Caco-2 (cell line): ENCODE measurements at regions not wholly inside any gene's neighbourhood (a gene's known extent, or its start where the extent isn't known, plus 50 kb on each side); places are given as distances from the start of the nearest gene placed in this dataset.

Experiments
- BruUV-seq: library from RNA; stranded (reverse); fragments of 400-500 nt; replicated peaks from 2 replicates; lab custom pipeline; 2021; lab: Mats Ljungman, UMichigan
- CTCF ChIA-PET: fragments of 300-600 bp; sonication (Branson Sonifier 250); formaldehyde crosslinking; loops from one replicate; lab custom pipeline; 2022; ENCODE audit warnings: antibody characterized with exemption; lab: Charles Lee
- POLR2A ChIA-PET: fragments of 300-600 bp; sonication (Branson Sonifier 250); formaldehyde crosslinking; loops from one replicate; lab custom pipeline; 2022; ENCODE audit warnings: antibody characterized with exemption; lab: Charles Lee
- DNase-seq, 2 experiments: peaks; one replicate each; pipeline versions ENCODE4 v3.0.0 to v3.0.0-alpha.2; 2020 to 2022
- H3K27me3 ChIP-seq: replicated peaks from 2 replicates; pipeline ENCODE4 v1.6.0; 2011; ENCODE audit warnings: low read length; ENCODE audit not compliant: control insufficient read depth, insufficient read depth
- H3K36me3 ChIP-seq: 2 replicates; pipeline ENCODE4 v1.5.1; 2011; ENCODE audit warnings: low read length; ENCODE audit not compliant: control insufficient read depth, insufficient read depth
- H3K4me1 ChIP-seq: fragments of 250-450 bp; sonication (Bioruptor Pico); 2 replicates; pipeline ENCODE4 v1.5.1; 2020; ENCODE audit warnings: mild to moderate bottlenecking
- H3K4me3 ChIP-seq: 2 replicates; pipeline ENCODE4 v1.5.1; 2011; ENCODE audit warnings: low read depth, mild to moderate bottlenecking, control low read depth, low read length
- H3K9me3 ChIP-seq: fragments of 250-450 bp; sonication (Bioruptor Pico); 2 replicates; pipeline ENCODE4 v1.5.1; 2020; ENCODE audit warnings: mild to moderate bottlenecking, moderate library complexity
- H3K27ac Mint-ChIP-seq: one replicate; pipeline ENCODE4 v1.8.0; 2022; ENCODE audit warnings: mixed read lengths; ENCODE audit not compliant: unreplicated experiment
- H3K27me3 Mint-ChIP-seq: one replicate; pipeline ENCODE4 v1.8.0; 2022; ENCODE audit warnings: mixed read lengths; ENCODE audit not compliant: insufficient read depth, unreplicated experiment
- H3K36me3 Mint-ChIP-seq: one replicate; pipeline ENCODE4 v1.8.0; 2022; ENCODE audit warnings: mild to moderate bottlenecking, mixed read lengths; ENCODE audit not compliant: insufficient read depth, unreplicated experiment
- H3K4me1 Mint-ChIP-seq: one replicate; pipeline ENCODE4 v1.8.0; 2022; ENCODE audit warnings: low read depth, mixed read lengths; ENCODE audit not compliant: unreplicated experiment
- H3K4me3 Mint-ChIP-seq: one replicate; pipeline ENCODE4 v1.8.0; 2022; ENCODE audit warnings: mild to moderate bottlenecking, moderate library complexity, mixed read lengths; ENCODE audit not compliant: unreplicated experiment
- H3K9me3 Mint-ChIP-seq: one replicate; pipeline ENCODE4 v1.8.0; 2022; ENCODE audit warnings: mixed read lengths; ENCODE audit not compliant: unreplicated experiment
- intact Hi-C: fragments of 100-400 bp; cut with micrococcal nuclease; formaldehyde crosslinking; loops from one replicate; pipeline ENCODE4 v1.10.0; 2022; ENCODE audit not compliant: unreplicated experiment
- TF ChIP-seq, protein P1 (sequence below), 2 experiments: fragments of 200-600 bp in 1 of 2; IDR thresholded peaks; 1 replicate in 1 of 2; 2 replicates in 1 of 2; pipeline versions ENCODE4 v1.5.1 to v1.8.0; 2011 to 2022; ENCODE audit warnings: antibody characterized with exemption in 1 of 2, control low read depth in 1 of 2, inconsistent platforms in 1 of 2, low read depth in 1 of 2, low read length in 1 of 2, mild to moderate bottlenecking in 1 of 2, moderate library complexity in 1 of 2; ENCODE audit not compliant: insufficient read depth in 1 of 2, severe bottlenecking in 1 of 2, unreplicated experiment in 1 of 2

GRCh38 chr11:126149759-126150625 lies 61.5 kb downstream of the RPUSD4 start:
- POLR2A ChIA-PET: no interaction called here
- no peaks in the 10 kb centered on the region for H3K36me3 ChIP-seq
- H3K4me1 ChIP-seq: peaks cover 34% of the 10 kb centered on the region
- H3K27me3 Mint-ChIP-seq: no peaks in the 10 kb centered on the region
- CTCF ChIA-PET: no interaction called here
- H3K4me1 Mint-ChIP-seq: peaks cover 30% of the 10 kb centered on the region
- intact Hi-C loops: no loop called here
- H3K27ac Mint-ChIP-seq: peak overlapping the region; percentile 7
- no TSS peak for BruUV-seq
- H3K9me3 Mint-ChIP-seq: peaks cover 12% of the 10 kb centered on the region
- no peak overlapping the region for H3K4me3 Mint-ChIP-seq
- TF ChIP-seq, protein P1, sequence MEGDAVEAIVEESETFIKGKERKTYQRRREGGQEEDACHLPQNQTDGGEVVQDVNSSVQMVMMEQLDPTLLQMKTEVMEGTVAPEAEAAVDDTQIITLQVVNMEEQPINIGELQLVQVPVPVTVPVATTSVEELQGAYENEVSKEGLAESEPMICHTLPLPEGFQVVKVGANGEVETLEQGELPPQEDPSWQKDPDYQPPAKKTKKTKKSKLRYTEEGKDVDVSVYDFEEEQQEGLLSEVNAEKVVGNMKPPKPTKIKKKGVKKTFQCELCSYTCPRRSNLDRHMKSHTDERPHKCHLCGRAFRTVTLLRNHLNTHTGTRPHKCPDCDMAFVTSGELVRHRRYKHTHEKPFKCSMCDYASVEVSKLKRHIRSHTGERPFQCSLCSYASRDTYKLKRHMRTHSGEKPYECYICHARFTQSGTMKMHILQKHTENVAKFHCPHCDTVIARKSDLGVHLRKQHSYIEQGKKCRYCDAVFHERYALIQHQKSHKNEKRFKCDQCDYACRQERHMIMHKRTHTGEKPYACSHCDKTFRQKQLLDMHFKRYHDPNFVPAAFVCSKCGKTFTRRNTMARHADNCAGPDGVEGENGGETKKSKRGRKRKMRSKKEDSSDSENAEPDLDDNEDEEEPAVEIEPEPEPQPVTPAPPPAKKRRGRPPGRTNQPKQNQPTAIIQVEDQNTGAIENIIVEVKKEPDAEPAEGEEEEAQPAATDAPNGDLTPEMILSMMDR (IDR thresholded peaks at IDR 0.05; ENCODE audit: insufficient read depth in 1 of 2, low read depth in 1 of 2, low read length in 1 of 2, severe bottlenecking in 1 of 2, unreplicated experiment in 1 of 2): no peak
- H3K27me3 ChIP-seq: 0 out of 2 replicates have a peak, but pooled peaks cover 1% of the 10 kb centered on the region
- H3K9me3 ChIP-seq: 0 out of 2 replicates have a peak, but pooled peaks cover 4% of the 10 kb centered on the region
- no peak overlapping the region for H3K4me3 ChIP-seq
- DNase-seq: no peak
- no peaks in the 10 kb centered on the region for H3K36me3 Mint-ChIP-seq

DNA sequence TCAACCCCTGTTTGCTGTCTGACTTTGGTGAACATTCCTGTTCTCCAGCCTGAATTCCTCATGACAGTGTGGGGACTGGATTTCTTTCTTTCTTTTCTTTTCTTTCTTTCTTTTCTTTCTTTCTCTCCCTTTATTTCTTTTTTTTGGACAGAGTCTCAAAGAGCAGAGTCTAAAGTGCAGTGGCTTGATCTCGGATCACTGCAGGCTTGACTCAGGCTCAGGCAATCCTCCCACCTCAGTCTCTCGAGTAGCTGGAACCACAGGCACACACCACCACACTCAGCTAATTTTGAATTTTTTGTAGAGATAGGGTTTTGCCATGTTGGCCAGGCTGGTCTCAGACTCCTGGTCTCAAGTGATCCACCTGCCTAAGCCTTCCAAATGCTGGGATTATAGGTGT lies 63.1 kb downstream of the RPUSD4 start:
- Mint-ChIP-seq H3K9me3 (peaks cover 12% of the 10 kb centered on the region), H3K27me3 (no peaks in the 10 kb centered on the region), H3K4me3 (peak overlapping the region; percentile 30), H3K36me3 (no peaks in the 10 kb centered on the region), H3K27ac (peak overlapping the region; percentile 81), H3K4me1 (peaks cover 30% of the 10 kb centered on the region)
- H3K36me3 ChIP-seq: no peaks in the 10 kb centered on the region
- BruUV-seq: no TSS peak
- no peak overlapping the region for H3K4me3 ChIP-seq
- DNase-seq: no peak
- intact Hi-C loops: no loop called here
- H3K9me3 ChIP-seq: peaks cover 4% of the 10 kb centered on the region; the same call in 1 of the 2 replicates
- H3K27me3 ChIP-seq: 0 out of 2 replicates have a peak, but pooled peaks cover 1% of the 10 kb centered on the region
- ChIA-PET CTCF (interaction anchor here (0.6 to 0.7 kb wide), 3 partner anchors 34 to 294 kb away, joined by 3 to 4 read pairs (median 4); no protein-coding TSS in a partner anchor), POLR2A (interaction anchor here (1.0 kb wide), 1 partner anchor 63 kb away, joined by 4 read pairs; the partner anchor contains the start of genes FAM118B and RPUSD4)
- TF ChIP-seq, protein P1 (IDR thresholded peaks at IDR 0.05; ENCODE audit: insufficient read depth in 1 of 2, low read depth in 1 of 2, low read length in 1 of 2, severe bottlenecking in 1 of 2, unreplicated experiment in 1 of 2): no peak
- peaks cover 34% of the 10 kb centered on the region for H3K4me1 ChIP-seq
